ENCODE measurements at regions not wholly inside any gene's neighbourhood (a gene's known extent, or its start where the extent isn't known, plus 50 kb on each side); places are given as distances from the start of the nearest gene placed in this dataset.

DNA sequence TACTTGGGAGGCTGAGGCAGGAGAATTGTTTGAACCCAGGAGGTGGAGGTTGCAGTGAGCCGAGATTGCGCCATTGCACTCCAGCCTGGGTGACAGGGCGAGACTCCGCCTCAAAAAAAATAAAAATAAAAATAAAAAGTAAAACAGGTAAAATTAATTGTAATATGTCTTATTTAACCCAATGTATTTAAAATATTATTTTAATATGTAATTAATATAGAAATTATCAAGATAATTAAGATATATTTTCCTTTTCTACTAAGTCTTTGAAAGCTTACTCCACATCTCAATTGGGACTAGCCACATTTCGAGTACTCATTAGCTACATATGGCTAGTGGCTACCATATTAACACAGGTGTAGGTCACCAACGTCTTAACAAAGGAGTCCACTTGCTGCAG is 61.6 kb upstream of the IPO9 start:
- TF ChIP-seq, protein P1, sequence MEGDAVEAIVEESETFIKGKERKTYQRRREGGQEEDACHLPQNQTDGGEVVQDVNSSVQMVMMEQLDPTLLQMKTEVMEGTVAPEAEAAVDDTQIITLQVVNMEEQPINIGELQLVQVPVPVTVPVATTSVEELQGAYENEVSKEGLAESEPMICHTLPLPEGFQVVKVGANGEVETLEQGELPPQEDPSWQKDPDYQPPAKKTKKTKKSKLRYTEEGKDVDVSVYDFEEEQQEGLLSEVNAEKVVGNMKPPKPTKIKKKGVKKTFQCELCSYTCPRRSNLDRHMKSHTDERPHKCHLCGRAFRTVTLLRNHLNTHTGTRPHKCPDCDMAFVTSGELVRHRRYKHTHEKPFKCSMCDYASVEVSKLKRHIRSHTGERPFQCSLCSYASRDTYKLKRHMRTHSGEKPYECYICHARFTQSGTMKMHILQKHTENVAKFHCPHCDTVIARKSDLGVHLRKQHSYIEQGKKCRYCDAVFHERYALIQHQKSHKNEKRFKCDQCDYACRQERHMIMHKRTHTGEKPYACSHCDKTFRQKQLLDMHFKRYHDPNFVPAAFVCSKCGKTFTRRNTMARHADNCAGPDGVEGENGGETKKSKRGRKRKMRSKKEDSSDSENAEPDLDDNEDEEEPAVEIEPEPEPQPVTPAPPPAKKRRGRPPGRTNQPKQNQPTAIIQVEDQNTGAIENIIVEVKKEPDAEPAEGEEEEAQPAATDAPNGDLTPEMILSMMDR (IDR thresholded peaks at IDR 0.05): no peak
- TF ChIP-seq ZFX (IDR thresholded peaks at IDR 0.05; ENCODE audit: borderline replicate concordance): no peak
- no peak overlapping the region for H3K27ac ChIP-seq

DNA sequence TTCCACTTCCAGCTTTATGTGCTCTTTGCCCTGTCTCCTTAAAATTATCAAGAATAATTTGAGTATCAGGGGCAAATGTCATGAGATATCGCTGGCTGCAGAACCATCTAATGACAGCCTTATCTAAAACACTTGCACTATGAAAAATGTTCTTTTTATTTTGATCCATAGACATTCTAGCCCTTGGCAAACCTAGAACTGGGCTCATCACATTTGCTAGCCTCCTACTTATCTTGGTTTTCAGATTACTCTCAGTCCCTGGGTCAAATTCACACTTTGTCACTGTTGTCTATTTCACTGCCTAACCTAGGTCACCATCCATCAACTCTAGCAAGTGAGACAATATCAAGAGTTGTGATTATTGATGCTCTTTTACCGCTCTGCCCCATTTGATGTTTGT is 59.9 kb upstream of the IPO9 start:
- TF ChIP-seq ZFX (IDR thresholded peaks at IDR 0.05; ENCODE audit: borderline replicate concordance): no peak
- TF ChIP-seq, protein P1 (IDR thresholded peaks at IDR 0.05): no peak
- H3K27ac ChIP-seq: no peak overlapping the region

DNA sequence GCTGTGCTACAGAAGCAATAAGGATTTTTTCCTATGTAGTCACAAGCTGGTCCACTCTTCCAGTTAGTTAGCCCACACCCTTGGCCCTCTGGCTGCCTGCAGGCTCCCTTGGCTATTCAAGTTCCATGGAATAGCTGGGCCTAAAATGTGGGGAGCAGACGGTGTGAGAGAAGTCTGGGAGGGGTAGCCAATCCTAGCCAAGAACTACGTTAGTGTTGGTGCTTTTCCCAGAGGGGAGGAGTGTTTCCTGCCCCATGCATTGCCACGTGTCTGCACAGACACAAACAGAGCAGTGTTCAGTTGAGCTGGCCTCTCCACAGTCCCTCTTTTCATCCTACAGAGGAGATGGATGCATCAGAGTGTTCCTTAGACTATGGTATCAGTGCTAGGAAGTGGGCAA is 59.0 kb upstream of the IPO9 start:
- no peak for TF ChIP-seq ZFX (IDR thresholded peaks at IDR 0.05; ENCODE audit: borderline replicate concordance)
- TF ChIP-seq, protein P1 (IDR thresholded peaks at IDR 0.05): no peak
- H3K27ac ChIP-seq: no peak overlapping the region

DNA sequence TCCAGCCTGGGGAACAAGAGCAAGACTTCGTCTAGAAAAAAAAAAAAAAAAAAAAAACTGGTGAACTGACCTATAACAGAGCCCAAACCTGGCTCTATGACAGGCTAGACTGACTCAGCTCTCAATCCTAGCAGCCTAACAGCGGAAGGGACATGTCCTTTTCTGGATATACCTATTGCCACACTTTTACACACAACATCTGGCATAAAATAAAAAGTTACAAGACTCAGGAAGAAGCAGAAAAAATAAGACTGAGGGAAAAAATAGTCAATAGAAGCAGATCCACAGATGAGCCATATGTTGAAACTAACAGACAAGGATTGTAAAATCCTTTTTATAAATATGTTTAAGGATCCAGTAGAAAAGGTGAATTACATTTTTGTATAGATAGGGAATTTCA is 57.5 kb upstream of the IPO9 start:
- H3K27ac ChIP-seq: no peak overlapping the region
- TF ChIP-seq ZFX (IDR thresholded peaks at IDR 0.05; ENCODE audit: borderline replicate concordance): no peak
- TF ChIP-seq, protein P1 (IDR thresholded peaks at IDR 0.05): no peak

DNA sequence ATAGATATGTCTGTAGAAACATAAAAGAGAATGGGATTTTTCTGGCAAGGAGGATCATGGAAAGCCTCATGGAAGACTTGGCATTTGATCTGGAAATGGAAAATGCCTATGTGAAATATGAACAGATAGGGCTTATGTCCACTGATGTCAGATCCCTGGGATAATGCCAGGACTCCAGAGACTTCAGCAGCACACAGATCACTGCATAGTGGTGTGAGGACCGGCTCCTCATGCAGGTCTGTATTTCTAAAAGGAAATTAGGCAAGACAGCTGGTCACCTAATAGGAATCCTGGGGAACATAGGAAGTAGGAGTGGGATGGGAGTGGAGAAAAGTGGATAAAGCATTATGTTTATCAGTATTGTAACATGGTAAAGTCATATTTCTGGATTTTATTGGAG is 56.8 kb upstream of the IPO9 start:
- TF ChIP-seq ZFX (IDR thresholded peaks at IDR 0.05; ENCODE audit: borderline replicate concordance): no peak
- TF ChIP-seq, protein P1 (IDR thresholded peaks at IDR 0.05): no peak
- H3K27ac ChIP-seq: no peak overlapping the region

DNA sequence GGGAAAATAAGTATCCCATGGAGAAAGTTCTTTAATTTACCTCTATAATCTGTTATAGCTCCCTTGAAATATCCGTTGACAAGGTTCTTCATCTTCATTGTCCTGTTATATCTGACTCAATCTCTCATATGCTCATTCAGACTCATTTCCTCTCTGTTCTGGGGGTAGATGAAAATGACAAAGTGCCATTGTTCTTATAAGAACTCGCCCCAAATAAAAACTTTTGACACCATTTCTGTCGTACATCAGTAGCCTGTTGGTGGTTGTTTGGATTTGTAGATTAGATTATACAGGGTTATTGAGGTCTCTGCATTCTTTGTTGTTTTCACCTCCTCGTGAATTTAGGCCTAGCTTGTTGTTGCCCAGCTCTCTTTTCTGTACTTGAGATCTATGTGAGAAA is 55.2 kb upstream of the IPO9 start:
- H3K27ac ChIP-seq: peak overlapping the region; percentile 1; the same call in 1 of the 2 replicates
- no peak for TF ChIP-seq ZFX (IDR thresholded peaks at IDR 0.05; ENCODE audit: borderline replicate concordance)
- TF ChIP-seq, protein P1 (IDR thresholded peaks at IDR 0.05): no peak

DNA sequence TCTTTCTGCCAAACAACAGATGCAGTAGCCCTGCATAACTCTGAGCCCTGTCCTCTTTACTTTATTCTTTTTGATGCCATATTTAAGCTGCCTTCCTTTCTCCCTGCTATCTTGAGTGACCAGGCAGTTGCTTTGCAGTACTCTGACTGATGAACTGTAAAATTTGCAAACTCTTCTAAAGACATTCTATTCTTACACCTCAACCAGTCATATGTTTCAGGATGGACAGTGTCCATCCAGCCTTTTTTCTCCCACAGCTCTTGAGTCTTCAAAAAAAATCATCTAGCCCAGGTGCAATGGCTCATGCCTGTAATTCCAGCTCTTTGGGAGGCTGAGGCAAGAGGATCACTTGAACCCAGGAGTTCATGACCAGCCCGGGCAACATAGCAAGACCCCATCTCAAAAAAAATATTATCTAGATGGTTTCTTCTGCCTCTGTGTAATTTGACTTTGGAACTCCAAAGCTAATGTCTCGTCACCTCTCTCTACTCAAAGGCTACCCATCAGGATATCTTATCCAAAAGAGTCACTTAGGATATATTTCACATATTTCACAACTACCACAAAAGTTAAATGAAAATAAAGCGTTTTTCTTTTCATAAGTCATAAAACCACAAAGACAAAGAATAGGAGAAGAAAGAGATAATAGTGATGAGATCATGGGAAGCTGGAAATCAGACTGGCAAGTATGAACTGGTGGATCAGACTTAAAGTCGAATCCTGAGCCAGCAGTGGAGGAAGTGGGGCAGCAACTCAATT is 54.6 kb upstream of the IPO9 start:
- TF ChIP-seq, protein P1 (IDR thresholded peaks at IDR 0.05): no peak
- TF ChIP-seq ZFX (IDR thresholded peaks at IDR 0.05; ENCODE audit: borderline replicate concordance): no peak
- H3K27ac ChIP-seq: peak overlapping the region; percentile 71

Measured in 22Rv1 (cell line).